OCI-LY7 (cell line): ENCODE measurements at regions not wholly inside any gene's neighbourhood (a gene's known extent, or its start where the extent isn't known, plus 50 kb on each side); places are given as distances from the start of the nearest gene placed in this dataset.

Source experiments
- BruUV-seq: library from RNA; stranded (reverse); fragments of 400-500 nt; replicated peaks from 2 replicates; lab custom pipeline; 2021; lab: Mats Ljungman, UMichigan
- CTCF ChIA-PET: fragments of 300-600 bp; sonication (Branson Sonifier 250); formaldehyde crosslinking; loops from one replicate; lab custom pipeline; 2022; ENCODE audit warnings: antibody characterized with exemption; ENCODE audit not compliant: unreplicated experiment; lab: Charles Lee
- POLR2A ChIA-PET: fragments of 300-600 bp; sonication (Branson Sonifier 250); formaldehyde crosslinking; loops from one replicate; lab custom pipeline; 2022; ENCODE audit warnings: antibody characterized with exemption; lab: Charles Lee
- DNase-seq: peaks from one replicate; pipeline ENCODE4 v3.0.0-alpha.2; 2015; ENCODE audit warnings: low spot score
- H2AFZ ChIP-seq: fragments of 200-600 bp; sonication (generic), shearing (Covaris generic); 2 replicates; pipeline ENCODE4 v1.6.1; 2014; ENCODE audit warnings: mild to moderate bottlenecking, antibody characterized with exemption, low read length, moderate library complexity
- H3K27ac ChIP-seq: fragments of 200-600 bp; sonication (generic); 2 replicates; pipeline ENCODE4 v1.5.1; 2014; ENCODE audit warnings: mixed run types, low read depth, mild to moderate bottlenecking, moderate library complexity, low read length, inconsistent platforms; ENCODE audit not compliant: poor library complexity, severe bottlenecking
- H3K36me3 ChIP-seq: fragments of 200-600 bp; sonication (generic); 2 replicates; pipeline ENCODE4 v1.6.1; 2014; ENCODE audit warnings: mild to moderate bottlenecking, antibody characterized with exemption, low read length, moderate library complexity, mixed read lengths; ENCODE audit not compliant: insufficient read depth
- H3K4me1 ChIP-seq: fragments of 200-600 bp; sonication (generic); 2 replicates; pipeline ENCODE4 v1.5.1; 2014; ENCODE audit warnings: mild to moderate bottlenecking, low read length; ENCODE audit not compliant: insufficient read depth, poor library complexity, severe bottlenecking
- H3K4me2 ChIP-seq: fragments of 200-600 bp; sonication (generic); 2 replicates; pipeline ENCODE4 v1.6.1; 2014; ENCODE audit warnings: mild to moderate bottlenecking, low read length
- H3K4me3 ChIP-seq: fragments of 200-600 bp; sonication (generic); 2 replicates; pipeline ENCODE4 v1.5.1; 2014; ENCODE audit warnings: mild to moderate bottlenecking, low read depth, low read length; ENCODE audit not compliant: poor library complexity, severe bottlenecking
- H3K79me2 ChIP-seq: fragments of 200-600 bp; sonication (generic); 2 replicates; pipeline ENCODE4 v1.6.1; 2016; ENCODE audit warnings: low read depth, mild to moderate bottlenecking, low read length, moderate library complexity, mixed read lengths; ENCODE audit not compliant: insufficient read depth
- H3K9me2 ChIP-seq: fragments of 200-600 bp; sonication (generic); 2 replicates; pipeline ENCODE4 v1.6.1; 2016; ENCODE audit warnings: mild to moderate bottlenecking, low read length, mixed read lengths; ENCODE audit not compliant: insufficient read depth
- H3K9me3 ChIP-seq: fragments of 200-600 bp; sonication (generic); 2 replicates; pipeline ENCODE4 v1.6.1; 2014; ENCODE audit warnings: mild to moderate bottlenecking, mixed run types, low read length, mixed read lengths
- H4K20me1 ChIP-seq: fragments of 200-600 bp; sonication (generic); 2 replicates; pipeline ENCODE4 v1.6.1; 2014; ENCODE audit warnings: mild to moderate bottlenecking, antibody characterized with exemption, low read length, moderate library complexity, mixed read lengths; ENCODE audit not compliant: insufficient read depth
- CTCF ChIP-seq: fragments of 200-600 bp; sonication (generic); conservative IDR thresholded peaks from 2 replicates; pipeline ENCODE4 v1.5.1; 2014; ENCODE audit warnings: mild to moderate bottlenecking, antibody characterized with exemption, low read length, moderate library complexity, mixed read lengths
- EZH2phosphoT487 ChIP-seq: fragments of 200-600 bp; sonication (generic); IDR thresholded peaks from 2 replicates; pipeline ENCODE4 v1.6.1; 2018; ENCODE audit warnings: low read depth, borderline replicate concordance, mild to moderate bottlenecking, mixed run types, antibody characterized with exemption, low read length, moderate library complexity, mixed read lengths
- intact Hi-C: fragments of 100-400 bp; cut with micrococcal nuclease; formaldehyde crosslinking; loops from one replicate; pipeline ENCODE4 v1.10.0; 2022; ENCODE audit not compliant: unreplicated experiment

- intact Hi-C loops: no loop called here
- POLR2A ChIA-PET: interaction anchor here (0.5 to 1.0 kb wide), 3 partner anchors 11 to 1233 kb away, joined by 3 read pairs; no protein-coding TSS in a partner anchor
- CTCF ChIA-PET: no interaction called here
These were observed 524.8 kb downstream of the HAO1 start for GRCh38 chr20:7415427-7415826.

GRCh38 chr20:7416382-7416781, 523.9 kb downstream of the HAO1 start:
- POLR2A ChIA-PET: interaction anchor here (1.0 kb wide), 1 partner anchor 39 kb away, joined by 3 read pairs; no protein-coding TSS in a partner anchor
- intact Hi-C loops: no loop called here
- TF ChIP-seq CTCF: no peak
- TF ChIP-seq EZH2phosphoT487: no peak

More at GRCh38 chr20:7415427-7415826, 524.8 kb downstream of the HAO1 start:
- Histone ChIP-seq H3K4me2 (no peak overlapping the region), H2AFZ (no peak overlapping the region), H4K20me1 (no peaks in the 10 kb centered on the region), H3K27ac (no peak overlapping the region), H3K4me3 (no peak overlapping the region), H3K4me1 (peaks cover 31% of the 10 kb centered on the region), H3K36me3 (no peaks in the 10 kb centered on the region), H3K79me2 (no peaks in the 10 kb centered on the region), H3K9me3 (no peaks in the 10 kb centered on the region), H3K9me2 (no peaks in the 10 kb centered on the region)
- BruUV-seq: no TSS peak
- TF ChIP-seq CTCF (no peak), EZH2phosphoT487 (no peak)
- DNase-seq: no peak

GRCh38 chr20:7420345-7420744, 519.9 kb downstream of the HAO1 start:
- Histone ChIP-seq H3K36me3 (no peaks in the 10 kb centered on the region), H3K9me2 (no peaks in the 10 kb centered on the region), H4K20me1 (no peaks in the 10 kb centered on the region), H3K9me3 (no peaks in the 10 kb centered on the region), H3K4me2 (no peak overlapping the region), H2AFZ (no peak overlapping the region), H3K4me3 (no peak overlapping the region), H3K27ac (no peak overlapping the region), H3K4me1 (no peaks in the 10 kb centered on the region), H3K79me2 (no peaks in the 10 kb centered on the region)
- no peak for DNase-seq
- ChIA-PET POLR2A (interaction anchor here (0.6 to 1.7 kb wide), 8 partner anchors 10 to 628 kb away, joined by 3 to 6 read pairs (median 4); no protein-coding TSS in a partner anchor), CTCF (no interaction called here)
- no TSS peak for BruUV-seq
- intact Hi-C loops: no loop called here
- TF ChIP-seq EZH2phosphoT487 (no peak), CTCF (no peak)

More at GRCh38 chr20:7416382-7416781, 523.9 kb downstream of the HAO1 start:
- no peak overlapping the region for H2AFZ ChIP-seq
- no peaks in the 10 kb centered on the region for H4K20me1 ChIP-seq
- H3K4me2 ChIP-seq: no peak overlapping the region
- no peaks in the 10 kb centered on the region for H3K36me3 ChIP-seq
- H3K27ac ChIP-seq: no peak overlapping the region
- H3K9me2 ChIP-seq: no peaks in the 10 kb centered on the region
- H3K4me3 ChIP-seq: no peak overlapping the region
- CTCF ChIA-PET: no interaction called here
- peaks cover 25% of the 10 kb centered on the region for H3K4me1 ChIP-seq
- no peaks in the 10 kb centered on the region for H3K9me3 ChIP-seq
- no peak for DNase-seq
- no peaks in the 10 kb centered on the region for H3K79me2 ChIP-seq
- BruUV-seq: no TSS peak
